H1 (cell line): ENCODE measurements at regions not wholly inside any gene's neighbourhood (a gene's known extent, or its start where the extent isn't known, plus 50 kb on each side); places are given as distances from the start of the nearest gene placed in this dataset.
A peak's percentile ranks its signal among the peaks of the same experiment; 100 is the strongest.

Experiments
- CTCF ChIA-PET: fragments of 300-600 bp; sonication (Branson Sonifier 250); formaldehyde crosslinking; loops from one replicate; lab custom pipeline; 2021; ENCODE audit not compliant: partially characterized antibody; lab: Charles Lee
- POLR2A ChIA-PET: fragments of 300-600 bp; sonication (Branson Sonifier 250); formaldehyde crosslinking; loops from one replicate; lab custom pipeline; 2021; ENCODE audit warnings: inconsistent platforms; ENCODE audit not compliant: partially characterized antibody; lab: Charles Lee
- DNase-seq, 2 experiments: peaks; one replicate each; pipeline versions ENCODE4 v3.0.0 to v3.0.0-alpha.2; 2010 to 2022; ENCODE audit warnings: low spot score in 2 of 2, low read depth in 1 of 2, mixed read lengths in 1 of 2
- FAIRE-seq: peaks from 2 replicates; lab custom pipeline; 2011; peaks lifted over from hg19 to GRCh38; lab: Jason Lieb, UNC
- H2AFZ ChIP-seq: 2 replicates; pipeline ENCODE4 v1.8.1; 2012; ENCODE audit warnings: low read length, inconsistent platforms
- H2AK5ac ChIP-seq: 2 replicates; pipeline ENCODE4 v1.6.1; 2013; ENCODE audit warnings: low read depth, low read length
- H2BK120ac ChIP-seq: replicated peaks from 2 replicates; pipeline ENCODE3; 2013; ENCODE audit warnings: low read depth, low read length, inconsistent platforms
- H2BK12ac ChIP-seq: 2 replicates; pipeline ENCODE4 v1.6.1; 2013; ENCODE audit warnings: low read depth, low read length
- H2BK15ac ChIP-seq: 2 replicates; pipeline ENCODE4 v1.6.1; 2013; ENCODE audit warnings: low read length
- H2BK20ac ChIP-seq: 2 replicates; pipeline ENCODE4 v1.6.1; 2013; ENCODE audit warnings: low read length
- H2BK5ac ChIP-seq: 2 replicates; pipeline ENCODE4 v1.6.1; 2013; ENCODE audit warnings: low read depth, low read length
- H3K14ac ChIP-seq: 2 replicates; pipeline ENCODE4 v1.6.1; 2013; ENCODE audit warnings: inconsistent platforms; ENCODE audit not compliant: insufficient read length
- H3K18ac ChIP-seq: 2 replicates; pipeline ENCODE4 v1.6.1; 2013; ENCODE audit warnings: low read length; ENCODE audit errors: extremely low read depth
- H3K23ac ChIP-seq: 2 replicates; pipeline ENCODE4 v1.6.1; 2013; ENCODE audit warnings: inconsistent platforms; ENCODE audit not compliant: insufficient read length
- H3K23me2 ChIP-seq: 2 replicates; pipeline ENCODE4 v1.6.1; 2013; ENCODE audit warnings: low read depth, low read length
- H3K27ac ChIP-seq: 2 replicates; pipeline ENCODE4 v1.6.1; 2011; ENCODE audit warnings: low read depth, low read length, inconsistent platforms
- H3K27me3 ChIP-seq, 4 experiments: replicated peaks in 1 of 4; 1 replicate in 1 of 4; 2 replicates in 3 of 4; pipeline versions ENCODE4 v1.6.1 to v1.8.1; 2011 to 2013; ENCODE audit warnings: low read length in 3 of 4, mild to moderate bottlenecking in 3 of 4, inconsistent platforms in 2 of 4, mixed read lengths in 2 of 4, moderate library complexity in 1 of 4; ENCODE audit not compliant: control insufficient read depth in 3 of 4, insufficient read depth in 3 of 4; ENCODE audit errors: extremely low read depth in 1 of 4
- H3K36me3 ChIP-seq, 4 experiments: 2 replicates each; pipeline versions ENCODE4 v1.6.1 to v1.8.1; 2011 to 2013; ENCODE audit warnings: mild to moderate bottlenecking in 4 of 4, low read length in 3 of 4, moderate library complexity in 2 of 4, control low read depth in 1 of 4, inconsistent platforms in 1 of 4; ENCODE audit not compliant: insufficient read depth in 4 of 4, control insufficient read depth in 2 of 4
- H3K4ac ChIP-seq: replicated peaks from 2 replicates; pipeline ENCODE3; 2013; ENCODE audit warnings: low read length, low read depth, mixed read lengths, inconsistent platforms; ENCODE audit not compliant: insufficient read length
- H3K4me1 ChIP-seq, 4 experiments: replicated peaks in 1 of 4; 1 replicate in 1 of 4; 2 replicates in 3 of 4; pipeline versions ENCODE4 v1.6.1 to v1.8.1; 2011 to 2013; ENCODE audit warnings: low read length in 3 of 4, inconsistent platforms in 2 of 4, mixed read lengths in 1 of 4; ENCODE audit not compliant: insufficient read depth in 4 of 4, control insufficient read depth in 3 of 4
- H3K4me2 ChIP-seq, 2 experiments: 2 replicates each; pipeline versions ENCODE4 v1.6.1 to v1.8.1; 2011 to 2013; ENCODE audit warnings: low read depth in 2 of 2, low read length in 2 of 2, control low read depth in 1 of 2, inconsistent platforms in 1 of 2, mild to moderate bottlenecking in 1 of 2; ENCODE audit not compliant: insufficient read depth in 1 of 2
- H3K4me3 ChIP-seq, 4 experiments: fragments of 200-600, 300-600 bp in 1 of 4; sonication (generic), shearing (Covaris generic), sonication (Bioruptor Twin) in 1 of 4; 2 replicates each; pipeline versions ENCODE4 v1.5.1 to v1.8.1; 2011 to 2016; ENCODE audit warnings: low read length in 4 of 4, low read depth in 3 of 4, control low read depth in 2 of 4, inconsistent platforms in 2 of 4, mild to moderate bottlenecking in 2 of 4, mixed read lengths in 1 of 4, moderate library complexity in 1 of 4; ENCODE audit not compliant: insufficient read depth in 2 of 4; ENCODE audit errors: extremely low read depth in 1 of 4
- H3K56ac ChIP-seq: replicated peaks from 2 replicates; pipeline ENCODE3; 2013; ENCODE audit warnings: low read depth, mild to moderate bottlenecking, mixed read lengths, low read length, inconsistent platforms; ENCODE audit not compliant: insufficient read length
- H3K79me1 ChIP-seq: 2 replicates; pipeline ENCODE4 v1.6.1; 2013; ENCODE audit warnings: low read depth, low read length, control low read depth
- H3K79me2 ChIP-seq, 2 experiments: 2 replicates each; pipeline versions ENCODE4 v1.6.1 to v1.8.1; 2012 to 2013; ENCODE audit warnings: low read length in 2 of 2, mild to moderate bottlenecking in 2 of 2, inconsistent platforms in 1 of 2; ENCODE audit not compliant: insufficient read depth in 2 of 2, control insufficient read depth in 1 of 2
- H3K9ac ChIP-seq, 4 experiments: replicated peaks in 1 of 4; 1 replicate in 1 of 4; 2 replicates in 3 of 4; pipeline versions ENCODE4 v1.6.1 to v1.8.1; 2011 to 2013; ENCODE audit warnings: low read depth in 3 of 4, low read length in 3 of 4, control low read depth in 2 of 4, mild to moderate bottlenecking in 2 of 4, moderate library complexity in 2 of 4, inconsistent platforms in 1 of 4; ENCODE audit errors: extremely low read depth in 1 of 4
- H3K9me3 ChIP-seq, 2 experiments: 2 replicates each; pipeline versions ENCODE4 v1.6.1 to v1.8.1; 2012 to 2013; ENCODE audit warnings: mild to moderate bottlenecking in 2 of 2, moderate library complexity in 2 of 2, control low read depth in 1 of 2, inconsistent platforms in 1 of 2, low read depth in 1 of 2, low read length in 1 of 2, mixed read lengths in 1 of 2; ENCODE audit not compliant: insufficient read depth in 2 of 2
- H4K20me1 ChIP-seq, 2 experiments: replicated peaks in 1 of 2; 2 replicates each; pipeline versions ENCODE3 to v1.8.1; 2011 to 2013; ENCODE audit warnings: inconsistent platforms in 2 of 2, low read length in 2 of 2, mild to moderate bottlenecking in 1 of 2; ENCODE audit not compliant: insufficient read depth in 2 of 2, control insufficient read depth in 1 of 2
- H4K5ac ChIP-seq: 2 replicates; pipeline ENCODE4 v1.6.1; 2013; ENCODE audit warnings: low read length, low read depth, mixed read lengths, inconsistent platforms; ENCODE audit not compliant: insufficient read length
- H4K8ac ChIP-seq: 2 replicates; pipeline ENCODE4 v1.8.0; 2013; ENCODE audit warnings: mild to moderate bottlenecking, moderate library complexity, low read length, inconsistent platforms; ENCODE audit not compliant: insufficient read depth; ENCODE audit errors: extremely low read depth
- H4K91ac ChIP-seq: replicated peaks from 2 replicates; pipeline ENCODE3; 2013; ENCODE audit warnings: low read length, mixed read lengths, inconsistent platforms; ENCODE audit not compliant: insufficient read length
- HDAC2 ChIP-seq, 2 experiments: fragments of 300-600 bp in 1 of 2; sonication (generic) in 1 of 2; IDR thresholded peaks; 2 replicates each; pipeline ENCODE4 v1.6.1; 2011 to 2012; ENCODE audit warnings: low read depth in 2 of 2, low read length in 2 of 2, mild to moderate bottlenecking in 2 of 2, moderate library complexity in 2 of 2, borderline replicate concordance in 1 of 2, inconsistent platforms in 1 of 2
- TCF12 ChIP-seq: IDR thresholded peaks from 2 replicates; pipeline ENCODE4 v1.6.1; 2011; ENCODE audit warnings: low read depth, mild to moderate bottlenecking, low read length
- WGBS, 2 experiments: shearing (Covaris generic) in 1 of 2; methylation state at CpG; one replicate each; pipeline versions ENCODE4 v1.1.6 to v1.1.7; 2013 to 2015; ENCODE audit warnings: low lambda C conversion rate in 2 of 2, mixed read lengths in 2 of 2, inconsistent platforms in 1 of 2, low coverage in 1 of 2, missing lambda C conversion rate in 1 of 2; ENCODE audit not compliant: insufficient replicate concordance in 2 of 2, insufficient coverage in 1 of 2, insufficient read length in 1 of 2; ENCODE audit errors: extremely low coverage in 1 of 2, missing lambda C conversion rate in 1 of 2; 5-methylcytosine and 5-hydroxymethylcytosine counted together

DNA sequence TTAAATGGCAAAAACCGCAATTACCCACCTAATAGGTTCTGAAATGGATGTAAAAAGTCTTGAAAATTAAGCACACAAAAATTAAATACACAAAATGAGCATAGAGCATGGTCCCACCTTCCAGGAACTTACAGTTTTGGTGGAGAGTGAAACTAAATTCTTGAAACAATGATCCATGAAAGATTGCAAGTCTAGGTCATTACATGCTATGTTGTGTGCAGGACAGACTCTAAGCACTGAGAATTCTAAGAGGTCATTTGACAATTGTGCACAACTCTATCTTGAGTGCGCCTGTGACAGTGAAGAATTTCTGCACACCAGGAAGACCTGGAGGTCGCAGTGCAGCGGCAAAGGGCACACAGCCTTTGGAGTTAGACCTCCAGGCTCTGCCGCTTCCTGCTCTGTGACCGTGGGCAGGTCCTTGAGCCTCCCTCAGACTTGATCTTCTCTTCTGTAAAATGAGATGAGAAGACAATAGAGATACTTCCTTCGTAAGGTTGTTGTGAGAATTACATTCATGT lies 153.3 kb upstream of the TPM1 start:
- Histone ChIP-seq H3K36me3 (no peaks in the 10 kb centered on the region), H2BK5ac (no peak overlapping the region), H3K4ac (no peak overlapping the region), H4K91ac (no peak overlapping the region), H3K9me3 (no peaks in the 10 kb centered on the region), H3K27ac (no peak overlapping the region), H4K20me1 (no peaks in the 10 kb centered on the region), H2AK5ac (no peak overlapping the region), H3K14ac (no peak overlapping the region), H2BK120ac (no peak overlapping the region), H2BK20ac (no peak overlapping the region), H3K9ac (0 out of 7 replicates have a peak overlapping the region, but pooled peaks of 1 of the 4 experiments have one; percentile 21), H3K4me3 (no peak overlapping the region), H2BK15ac (0 out of 2 replicates have a peak overlapping the region, but pooled peaks have one; percentile 47), H2BK12ac (no peak overlapping the region), H3K4me1 (peaks cover 2 to 18% (median 8%) of the 10 kb centered on the region in 4 experiments), H3K56ac (no peak overlapping the region), H4K5ac (no peak overlapping the region), H3K4me2 (no peak overlapping the region), H3K23ac (no peak overlapping the region), H3K23me2 (no peaks in the 10 kb centered on the region), H3K79me1 (no peaks in the 10 kb centered on the region), H3K27me3 (no peaks in the 10 kb centered on the region), H2AFZ (no peak overlapping the region), H4K8ac (no peak overlapping the region; the same call in 1 of the 2 replicates), H3K79me2 (no peaks in the 10 kb centered on the region), H3K18ac (no peak overlapping the region)
- TF ChIP-seq HDAC2 (IDR thresholded peaks at IDR 0.05; ENCODE audit: borderline replicate concordance in 1 of 2, low read depth in 2 of 2, low read length in 2 of 2) (no peak), TCF12 (no peak)
- ChIA-PET POLR2A (interaction anchor here (1.1 to 3.6 kb wide), 3 partner anchors 36 to 160 kb away, joined by 3 to 14 read pairs (median 3); no protein-coding TSS in a partner anchor), CTCF (interaction anchor here (1.1 to 1.8 kb wide), 3 partner anchors 8 to 159 kb away, joined by 4 to 6 read pairs (median 5); no protein-coding TSS in a partner anchor)
- WGBS, 2 experiments, result 95% methylated on average over 7 of the region's 7 CpGs; no CpG with 5 or more reads in 1 of the 2 experiments
- FAIRE-seq (no peak), DNase-seq (no peak)
